ENCODE measurements at regions not wholly inside any gene's neighbourhood (a gene's known extent, or its start where the extent isn't known, plus 50 kb on each side); places are given as distances from the start of the nearest gene placed in this dataset.
"Not testable (repeated sequence)": the region's sequence is repeated elsewhere in the genome, so short reads cannot be mapped to it uniquely, and the experiment has no call there.

DNA sequence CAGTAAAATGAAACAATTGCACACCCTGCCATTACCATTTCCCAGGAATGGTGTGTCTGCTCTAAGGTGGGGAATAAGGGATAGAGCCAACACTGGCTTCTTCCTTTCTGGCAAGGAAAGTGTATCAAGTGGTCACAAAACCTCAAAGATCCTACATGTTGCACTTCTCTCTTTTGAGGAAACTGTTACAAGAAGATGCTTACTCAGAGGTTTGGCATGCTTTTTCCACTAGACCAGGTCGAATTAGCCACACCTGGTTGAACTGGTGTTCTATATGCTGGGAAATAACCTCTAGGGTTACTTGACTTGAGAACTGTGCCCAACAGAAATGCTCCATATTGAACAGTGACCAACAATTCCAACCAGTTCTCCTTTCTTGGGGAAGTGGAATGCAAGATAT is 102.9 kb downstream of the LRRN1 start:
- no peak for DNase-seq

DNA sequence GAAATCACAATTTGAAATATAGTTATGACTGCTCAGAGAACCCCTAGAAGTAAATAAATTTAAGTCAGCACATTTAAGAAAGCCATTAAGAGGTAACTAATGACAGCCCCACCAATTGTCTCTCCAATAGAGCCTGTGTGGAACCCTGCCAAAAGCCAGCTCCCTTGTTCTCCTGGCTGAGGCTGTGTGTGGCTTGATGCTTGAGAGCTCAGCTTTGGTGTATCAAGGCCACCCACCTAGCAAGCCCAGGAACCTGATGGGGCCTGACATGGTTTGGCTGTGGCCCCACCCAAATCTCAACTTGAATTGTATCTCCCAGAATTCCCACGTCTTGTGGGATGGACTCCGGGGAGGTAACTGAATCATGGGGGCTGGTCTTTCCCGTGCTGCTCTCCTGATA is 106.9 kb downstream of the LRRN1 start:
- DNase-seq: no peak

DNA sequence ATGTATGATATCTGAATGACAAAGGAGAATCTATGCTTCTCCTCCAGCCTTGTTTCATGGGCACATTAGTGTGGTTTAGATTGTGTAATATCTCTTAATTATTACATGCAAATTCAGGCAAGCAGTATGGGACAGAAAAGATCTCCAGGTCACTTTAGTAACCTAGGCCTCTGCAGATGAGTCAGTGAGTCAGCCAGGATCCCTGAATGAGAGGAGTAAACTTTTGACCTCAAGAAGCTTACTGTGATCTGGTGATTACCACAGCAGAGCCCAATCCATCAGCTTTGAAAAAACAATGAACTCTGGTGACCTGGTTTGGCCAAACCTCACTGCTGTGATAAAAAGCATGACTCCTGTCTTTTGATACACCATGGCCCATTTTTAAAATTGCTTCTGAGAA is 107.8 kb downstream of the LRRN1 start:
- DNase-seq: no peak

DNA sequence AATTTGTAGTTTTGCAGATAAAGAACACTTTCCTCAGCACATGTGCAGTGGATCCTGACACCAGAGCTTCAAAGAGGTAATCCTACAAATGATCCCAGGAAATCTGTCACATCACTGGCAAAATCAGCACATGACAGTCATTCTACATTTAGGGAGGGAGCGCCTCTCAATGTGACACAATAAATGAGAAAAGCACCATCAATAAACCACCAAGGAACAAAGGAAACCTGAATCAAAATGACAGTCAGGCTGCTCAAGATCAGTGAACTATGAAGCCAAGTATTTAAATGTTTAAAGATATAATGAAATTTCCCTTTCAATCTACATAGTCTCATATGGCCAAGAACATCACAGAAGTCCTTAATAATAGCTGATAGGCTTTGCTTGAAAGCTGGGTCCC is 119.5 kb downstream of the LRRN1 start:
- DNase-seq: no peak

DNA sequence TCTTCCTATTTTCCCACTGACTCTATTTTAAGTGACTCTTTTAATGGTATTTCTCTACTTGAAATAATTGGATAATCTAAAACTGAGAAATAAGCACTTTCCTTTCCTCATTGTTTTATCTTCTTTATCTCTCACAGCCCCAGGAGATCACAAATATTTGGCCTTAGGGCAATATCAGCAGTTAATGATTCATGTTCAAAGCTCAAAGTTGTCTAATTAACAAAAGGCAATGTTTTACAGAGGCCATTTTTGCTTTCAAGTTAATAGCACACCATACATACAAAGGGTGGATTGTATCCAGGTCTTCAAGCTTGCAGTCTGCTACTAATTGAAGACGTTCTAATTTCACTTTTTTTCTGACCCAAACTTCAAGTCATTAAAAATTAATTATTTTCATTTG is 120.1 kb downstream of the LRRN1 start:
- DNase-seq: peak; percentile 7

DNA sequence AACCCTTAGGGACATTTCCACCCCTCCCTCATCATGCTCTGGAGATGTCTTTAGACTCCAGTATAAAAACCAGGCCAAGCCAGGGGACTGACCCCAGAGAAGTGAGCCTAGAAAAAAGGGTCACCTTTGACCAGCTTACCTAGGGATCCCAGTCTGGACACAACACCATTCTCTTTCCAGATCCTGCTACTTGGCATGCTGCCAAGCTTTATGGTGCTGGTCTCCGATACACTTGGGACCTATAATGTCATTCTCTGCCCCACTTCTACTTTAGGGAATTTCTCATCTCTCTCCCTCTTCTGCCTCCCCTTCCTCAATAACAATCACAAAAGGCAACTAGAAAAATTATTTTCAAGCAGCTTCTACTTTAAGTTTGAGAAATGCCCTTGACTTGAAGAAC is 124.4 kb downstream of the LRRN1 start:
- no peak for DNase-seq

- DNase-seq: no peak
Measured at GRCh38 chr3:3927198-3927597, 128.0 kb downstream of the LRRN1 start.

DNA sequence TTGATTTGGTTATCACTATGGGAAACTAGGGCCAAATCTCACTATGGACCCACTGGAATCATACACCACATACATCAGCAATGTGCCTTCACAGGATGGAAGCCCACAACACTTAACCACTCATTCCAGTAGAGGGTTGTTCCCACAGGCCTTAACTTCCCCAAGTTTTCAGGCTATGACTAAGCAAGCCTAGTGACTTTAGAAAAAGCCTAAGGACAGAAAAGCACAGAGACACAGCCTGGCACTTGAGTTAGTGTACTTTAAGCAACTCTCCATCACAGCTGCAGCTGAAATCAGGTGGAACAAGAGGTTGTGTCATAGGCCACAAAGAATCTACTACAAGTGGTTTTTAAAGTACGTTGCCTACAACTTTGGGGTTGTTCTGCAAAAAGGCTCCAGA is 128.7 kb downstream of the LRRN1 start:
- no peak for DNase-seq

GRCh38 chr3:3941380-3941779 is 142.1 kb downstream of the LRRN1 start:
- DNase-seq: not testable (repeated sequence)

DNA sequence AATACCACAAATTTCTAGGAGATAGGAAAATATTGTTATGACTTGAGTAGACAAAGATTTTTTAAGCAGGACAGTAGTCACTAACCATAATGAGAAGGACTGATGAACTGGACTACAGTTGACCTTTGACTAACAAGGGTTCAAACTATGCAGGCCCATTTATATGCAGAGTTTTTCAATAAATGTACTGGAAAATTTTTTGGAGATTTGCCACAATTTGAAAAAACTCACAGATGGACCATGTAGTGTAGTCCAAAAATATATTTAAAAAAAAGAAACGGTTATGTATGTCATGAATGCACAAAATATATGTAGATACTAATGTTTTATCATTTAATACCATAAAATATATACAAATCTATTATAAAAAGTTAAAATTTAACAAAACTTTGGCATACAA is 151.8 kb downstream of the LRRN1 start:
- no peak for DNase-seq

- no peak for DNase-seq
Measured at GRCh38 chr3:3951501-3951900, 152.3 kb downstream of the LRRN1 start.

GRCh38 chr3:3962867-3963266 is 163.6 kb downstream of the LRRN1 start:
- peak; percentile 13 for DNase-seq

DNA sequence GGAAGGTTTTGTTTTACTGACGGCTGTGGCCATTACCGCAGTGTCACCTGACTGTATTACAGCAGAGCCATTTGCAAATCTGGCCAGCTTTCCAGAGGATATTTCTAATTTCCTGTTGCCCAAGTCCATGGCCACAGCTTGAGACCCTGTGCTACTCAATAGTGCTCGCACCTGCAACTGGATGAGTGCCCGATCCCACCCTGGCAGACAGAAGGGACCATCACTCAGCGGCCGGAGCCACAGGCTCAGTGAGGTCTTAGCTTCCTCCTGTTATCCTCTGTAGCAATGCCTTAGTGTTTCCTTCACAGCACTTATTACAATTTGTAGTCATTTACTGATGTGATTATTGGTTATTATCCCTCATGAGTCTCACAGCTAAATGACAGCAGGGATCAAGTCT is 184.8 kb downstream of the LRRN1 start:
- DNase-seq: no peak

DNA sequence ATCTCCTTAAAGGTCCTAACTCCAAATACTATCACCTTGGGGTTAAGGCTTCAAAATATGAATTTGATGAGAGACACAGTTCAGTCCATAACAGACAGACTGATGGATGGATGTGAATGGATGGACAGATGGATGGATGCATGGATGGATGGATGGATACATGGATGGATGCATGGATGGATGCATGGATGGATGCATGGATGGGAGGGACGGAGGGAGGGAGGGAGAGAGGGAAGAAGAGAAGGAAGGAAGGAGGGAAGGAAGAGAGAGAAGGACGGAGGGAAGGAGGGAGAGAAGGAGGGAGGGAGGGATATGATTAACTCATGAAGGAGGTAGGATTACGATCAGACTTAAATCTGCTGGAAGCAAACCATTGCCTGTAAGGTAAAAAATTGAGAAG is 192.4 kb downstream of the LRRN1 start:
- no peak for DNase-seq

DNA sequence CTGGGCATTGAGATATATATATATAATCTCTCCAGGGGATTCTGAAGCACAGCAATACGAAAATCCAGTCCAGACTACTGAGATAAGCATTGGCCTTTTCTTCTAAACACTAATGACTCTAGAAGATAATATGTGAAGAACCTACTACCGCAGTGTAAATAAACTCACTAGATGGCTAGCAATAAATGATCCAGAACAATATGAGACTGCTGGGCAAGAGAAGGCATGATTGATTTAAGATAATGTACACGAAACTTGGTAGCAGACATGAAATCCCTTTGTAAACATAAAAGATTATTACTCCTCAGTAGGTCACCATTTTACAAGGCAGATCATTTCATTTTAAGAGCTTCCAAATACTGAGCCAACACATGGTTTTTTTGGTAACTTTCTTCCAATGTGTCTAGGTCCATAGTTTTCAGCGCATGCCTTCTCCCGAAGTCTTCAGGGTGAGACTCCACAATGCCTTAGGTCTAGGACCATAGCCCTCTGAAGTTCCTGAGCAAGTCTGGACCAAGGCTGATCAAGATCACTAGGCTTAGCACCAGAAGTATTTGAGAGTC is 193.2 kb downstream of the LRRN1 start:
- DNase-seq: no peak

DNA sequence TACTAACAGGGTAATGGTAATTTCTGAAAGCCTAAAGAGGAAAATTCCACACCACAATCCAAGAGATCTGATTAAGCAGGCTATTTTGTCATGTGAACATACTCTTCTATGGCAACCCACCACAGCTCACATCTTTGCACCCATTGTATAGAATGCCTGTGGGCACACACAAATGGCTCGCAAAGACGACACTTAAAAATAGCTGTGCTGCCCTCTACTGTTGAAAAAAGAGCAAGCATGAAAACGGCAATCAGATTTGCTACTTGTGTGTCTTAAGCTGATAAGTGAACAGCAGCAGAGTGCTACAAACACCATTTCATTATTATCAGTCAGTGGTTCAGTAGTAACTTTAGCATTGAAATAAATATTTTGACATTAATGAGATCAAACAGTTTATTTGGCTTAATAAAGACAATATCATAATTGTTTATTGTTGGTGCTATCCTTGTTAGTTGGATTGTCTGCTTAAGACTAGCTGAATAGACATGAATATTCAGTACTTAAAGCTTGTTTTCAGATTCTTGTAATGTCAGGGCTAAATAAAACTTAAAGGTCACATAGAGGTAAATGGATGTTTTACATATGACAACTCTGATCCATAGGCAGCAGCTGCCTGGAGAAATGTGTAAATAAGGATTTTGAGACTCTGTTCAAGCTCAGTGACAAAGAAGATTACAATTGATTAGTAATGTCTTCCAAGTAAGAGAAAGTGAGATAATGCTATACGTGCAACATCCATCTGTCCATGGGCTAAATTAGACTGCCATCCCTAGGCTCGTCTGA is 199.1 kb downstream of the LRRN1 start:
- peak; percentile 31 for DNase-seq

- not testable (repeated sequence) for DNase-seq
Measured at GRCh38 chr3:3999340-3999739, 200.1 kb downstream of the LRRN1 start.

DNA sequence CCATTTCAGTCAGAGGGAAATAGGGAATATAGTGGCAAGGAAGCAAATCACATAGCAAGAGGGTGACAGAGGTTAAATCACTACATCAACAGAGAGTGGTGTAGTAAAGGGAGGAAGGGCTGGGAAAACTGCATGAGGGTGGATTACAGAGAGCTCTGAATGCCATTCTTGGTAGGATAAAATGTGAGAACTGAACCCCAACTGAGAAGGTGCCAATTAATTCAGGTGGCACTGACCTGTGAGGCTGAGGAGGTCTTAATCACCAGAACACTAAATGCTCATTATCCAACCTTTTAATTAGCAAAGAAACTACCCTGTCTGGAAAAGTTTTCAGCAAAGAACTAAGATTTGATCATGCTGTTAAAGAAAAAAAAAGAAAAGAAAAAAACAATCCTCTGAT is 202.7 kb downstream of the LRRN1 start:
- DNase-seq: no peak

DNA sequence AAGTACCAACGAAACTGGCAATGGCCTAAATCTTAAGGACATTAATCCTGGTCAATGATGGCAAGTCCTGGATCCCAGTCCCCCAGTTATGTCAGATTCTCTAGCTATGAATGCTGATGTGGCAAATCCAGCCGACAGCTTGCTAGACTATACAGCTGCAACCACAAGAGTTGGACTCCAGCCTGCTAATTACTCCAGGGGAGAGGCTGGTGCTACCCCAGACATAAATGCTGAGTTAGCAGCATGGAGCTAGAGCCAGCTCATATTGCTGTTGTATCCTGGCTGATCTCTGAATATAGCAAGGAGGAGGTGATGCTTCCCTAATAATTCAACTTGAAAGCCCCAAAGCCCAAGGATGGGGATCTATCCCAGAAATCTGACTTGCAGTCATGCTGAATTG is 207.1 kb downstream of the LRRN1 start:
- no peak for DNase-seq

- DNase-seq: no peak
Measured at GRCh38 chr3:4008205-4008604, 209.0 kb downstream of the LRRN1 start.

DNA sequence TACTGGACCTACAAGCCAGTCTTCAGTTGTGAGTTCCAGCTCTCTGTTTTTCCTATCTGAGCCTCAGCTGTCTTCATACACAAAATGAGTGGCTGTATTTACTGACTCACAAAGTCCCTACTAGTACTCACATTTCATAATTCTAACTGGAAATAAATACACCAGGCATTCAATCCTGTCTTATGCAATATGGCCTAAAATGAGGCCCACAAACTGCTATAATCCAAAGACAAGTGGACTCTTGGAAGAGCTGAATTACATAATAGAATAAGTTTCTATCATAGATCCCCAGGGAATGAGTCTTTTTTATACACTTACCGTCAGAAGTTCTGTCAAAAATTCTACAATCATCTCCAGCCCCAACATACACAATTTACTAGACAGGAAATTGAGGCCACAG is 211.9 kb downstream of the LRRN1 start:
- no peak for DNase-seq

DNA sequence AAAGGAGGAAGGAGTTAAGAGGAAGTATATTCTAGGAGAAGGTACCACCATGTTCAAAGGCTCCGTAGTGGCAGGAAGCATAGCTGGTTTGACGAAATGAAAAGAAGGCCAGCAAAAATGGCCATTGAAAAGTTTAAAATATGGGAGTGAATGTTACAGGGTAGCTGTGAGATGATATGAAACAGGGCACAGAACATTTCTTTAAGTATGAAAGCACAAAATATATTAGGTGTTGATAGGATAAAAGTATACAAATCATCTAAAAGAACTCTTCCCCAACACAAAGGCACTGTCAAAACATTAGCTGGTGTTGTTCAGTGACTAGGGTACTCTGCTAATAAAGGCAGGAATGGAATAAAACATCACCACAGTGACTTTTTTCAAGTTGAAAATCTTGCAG is 216.2 kb downstream of the LRRN1 start:
- no peak for DNase-seq

DNA sequence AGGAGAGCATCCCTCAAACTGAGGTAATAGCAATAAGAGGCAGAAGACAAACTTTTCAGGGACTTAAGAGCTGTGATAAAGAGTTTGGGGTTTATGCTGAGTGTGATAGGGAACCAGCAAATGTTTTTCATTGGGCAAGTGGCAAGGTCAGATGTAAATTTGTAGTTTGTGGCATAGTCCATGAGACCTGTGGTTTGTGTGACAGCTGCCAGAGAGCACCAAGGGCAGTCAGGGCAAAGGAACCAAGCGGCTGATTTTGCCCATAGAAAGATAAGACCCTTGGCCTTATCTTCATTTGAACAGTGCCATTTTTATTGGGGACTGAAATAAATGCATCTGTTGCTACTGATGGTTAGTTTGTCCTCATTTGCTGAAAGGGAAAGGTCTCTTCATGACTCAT is 220.3 kb downstream of the LRRN1 start:
- DNase-seq: no peak

- no peak for DNase-seq
Measured at GRCh38 chr3:4021162-4021561, 221.9 kb downstream of the LRRN1 start.

GRCh38 chr3:4029135-4029534 is 229.9 kb downstream of the LRRN1 start:
- DNase-seq: no peak
